H9 (cell line): ENCODE measurements at regions not wholly inside any gene's neighbourhood (a gene's known extent, or its start where the extent isn't known, plus 50 kb on each side); places are given as distances from the start of the nearest gene placed in this dataset.

Source experiments
- DNase-seq: peaks from one replicate; pipeline ENCODE4 v3.0.0-alpha.2; 2017
- H2AFZ ChIP-seq: one replicate; pipeline ENCODE4 v1.6.1; 2013; ENCODE audit warnings: mild to moderate bottlenecking, low read length, control low read depth, moderate library complexity
- H2AK5ac ChIP-seq: 2 replicates; pipeline ENCODE4 v1.6.1; 2013; ENCODE audit warnings: low read length, control low read depth, mixed read lengths; ENCODE audit not compliant: insufficient read length
- H2BK120ac ChIP-seq: one replicate; pipeline ENCODE4 v1.6.1; 2013; ENCODE audit warnings: low read depth, mild to moderate bottlenecking, low read length, control low read depth, inconsistent platforms; ENCODE audit not compliant: poor library complexity, severe bottlenecking
- H2BK12ac ChIP-seq: 2 replicates; pipeline ENCODE4 v1.6.1; 2013; ENCODE audit warnings: low read length, control low read depth, mixed read lengths, low read depth; ENCODE audit not compliant: insufficient read length
- H2BK15ac ChIP-seq: 2 replicates; pipeline ENCODE4 v1.6.1; 2013; ENCODE audit warnings: low read depth, low read length, control low read depth
- H2BK20ac ChIP-seq: one replicate; pipeline ENCODE4 v1.6.1; 2013; ENCODE audit warnings: low read depth, mild to moderate bottlenecking, low read length, control low read depth, inconsistent platforms; ENCODE audit not compliant: poor library complexity, severe bottlenecking
- H2BK5ac ChIP-seq: 2 replicates; pipeline ENCODE4 v1.6.1; 2013; ENCODE audit warnings: low read length, control low read depth, mixed read lengths; ENCODE audit not compliant: insufficient read length
- H3K14ac ChIP-seq: 2 replicates; pipeline ENCODE4 v1.6.1; 2013; ENCODE audit warnings: low read length, control low read depth; ENCODE audit not compliant: insufficient read depth
- H3K18ac ChIP-seq: 2 replicates; pipeline ENCODE4 v1.6.1; 2013; ENCODE audit warnings: low read depth, mild to moderate bottlenecking, mixed read lengths, low read length, control low read depth; ENCODE audit not compliant: insufficient read length
- H3K23ac ChIP-seq: 2 replicates; pipeline ENCODE4 v1.6.1; 2013; ENCODE audit warnings: low read length, control low read depth, mixed read lengths, low read depth; ENCODE audit not compliant: insufficient read length
- H3K23me2 ChIP-seq: 2 replicates; pipeline ENCODE4 v1.6.1; 2013; ENCODE audit warnings: low read depth, mild to moderate bottlenecking, mixed read lengths, low read length, control low read depth; ENCODE audit not compliant: insufficient read length, poor library complexity, severe bottlenecking
- H3K27ac ChIP-seq: 2 replicates; pipeline ENCODE4 v1.5.1; 2013; ENCODE audit warnings: low read length, control low read depth, mixed read lengths, low read depth; ENCODE audit not compliant: insufficient read length
- H3K27me3 ChIP-seq: 2 replicates; pipeline ENCODE4 v1.6.1; 2013; ENCODE audit warnings: low read length, control low read depth, inconsistent platforms; ENCODE audit not compliant: insufficient read depth
- H3K4ac ChIP-seq: 2 replicates; pipeline ENCODE4 v1.6.1; 2013; ENCODE audit warnings: low read depth, mild to moderate bottlenecking, control low read depth, inconsistent platforms, low read length, moderate library complexity
- H3K4me1 ChIP-seq: 2 replicates; pipeline ENCODE4 v1.6.1; 2013; ENCODE audit warnings: low read length, control low read depth, inconsistent platforms; ENCODE audit not compliant: insufficient read depth
- H3K4me2 ChIP-seq: 2 replicates; pipeline ENCODE4 v1.6.1; 2013; ENCODE audit warnings: low read length, control low read depth, mixed read lengths; ENCODE audit not compliant: insufficient read length, insufficient read depth
- H3K56ac ChIP-seq: 2 replicates; pipeline ENCODE4 v1.6.1; 2013; ENCODE audit warnings: low read depth, mild to moderate bottlenecking, mixed read lengths, low read length, control low read depth; ENCODE audit not compliant: insufficient read length
- H3K79me1 ChIP-seq: 2 replicates; pipeline ENCODE4 v1.6.1; 2013; ENCODE audit warnings: low read depth, mild to moderate bottlenecking, moderate library complexity, low read length, control low read depth, inconsistent platforms; ENCODE audit not compliant: insufficient read depth, poor library complexity, severe bottlenecking
- H3K79me2 ChIP-seq: 2 replicates; pipeline ENCODE4 v1.6.1; 2013; ENCODE audit warnings: low read length, control low read depth, inconsistent platforms; ENCODE audit not compliant: insufficient read depth
- H3K9ac ChIP-seq: 2 replicates; pipeline ENCODE4 v1.6.1; 2013; ENCODE audit warnings: low read length, control low read depth, mixed read lengths; ENCODE audit not compliant: insufficient read length; ENCODE audit errors: extremely low read depth
- H3K9me3 ChIP-seq: one replicate; pipeline ENCODE4 v1.6.1; 2013; ENCODE audit warnings: low read depth, low read length, inconsistent platforms; ENCODE audit not compliant: control insufficient read depth
- H3T11ph ChIP-seq: one replicate; pipeline ENCODE4 v1.6.1; 2013; ENCODE audit warnings: mild to moderate bottlenecking, low read length, control low read depth, inconsistent platforms
- H4K20me1 ChIP-seq: one replicate; pipeline ENCODE4 v1.6.1; 2013; ENCODE audit not compliant: control insufficient read depth, insufficient read length, insufficient read depth
- H4K5ac ChIP-seq: 2 replicates; pipeline ENCODE4 v1.6.1; 2013; ENCODE audit warnings: low read depth, mild to moderate bottlenecking, mixed read lengths, low read length, control low read depth; ENCODE audit not compliant: insufficient read length
- H4K8ac ChIP-seq: replicated peaks from 2 replicates; pipeline ENCODE4 v1.6.1; 2013; ENCODE audit warnings: low read length, control low read depth, mixed read lengths, low read depth; ENCODE audit not compliant: insufficient read length
- H4K91ac ChIP-seq: 2 replicates; pipeline ENCODE4 v1.6.1; 2013; ENCODE audit warnings: low read depth, mild to moderate bottlenecking, moderate library complexity, mixed read lengths, low read length, control low read depth; ENCODE audit not compliant: insufficient read length
- H3K27ac Mint-ChIP-seq, 3 experiments: 2 replicates in 2 of 3; 3 replicates in 1 of 3; pipeline ENCODE4 v1.8.0; 2020 to 2021; ENCODE audit warnings: mixed read lengths in 3 of 3, mild to moderate bottlenecking in 1 of 3, moderate library complexity in 1 of 3
- H3K27me3 Mint-ChIP-seq: 2 replicates; pipeline ENCODE4 v1.8.0; 2021; ENCODE audit warnings: low read depth, mild to moderate bottlenecking, moderate library complexity, mixed read lengths
- H3K36me3 Mint-ChIP-seq, 3 experiments: 2 replicates in 2 of 3; 3 replicates in 1 of 3; pipeline ENCODE4 v1.8.0; 2020 to 2021; ENCODE audit warnings: low read depth in 3 of 3, mixed read lengths in 3 of 3; ENCODE audit not compliant: insufficient read depth in 1 of 3
- H3K4me1 Mint-ChIP-seq, 2 experiments: 2 replicates each; pipeline ENCODE4 v1.8.0; 2020; ENCODE audit warnings: mixed read lengths in 2 of 2
- H3K4me3 Mint-ChIP-seq, 2 experiments: 2 replicates in 1 of 2; 3 replicates in 1 of 2; pipeline ENCODE4 v1.8.0; 2020 to 2021; ENCODE audit warnings: mild to moderate bottlenecking in 2 of 2, mixed read lengths in 2 of 2, moderate library complexity in 1 of 2
- H3K9me3 Mint-ChIP-seq, 2 experiments: 2 replicates in 1 of 2; 3 replicates in 1 of 2; pipeline ENCODE4 v1.8.0; 2020; ENCODE audit warnings: mild to moderate bottlenecking in 2 of 2, mixed read lengths in 2 of 2, moderate library complexity in 1 of 2
- CTCF ChIP-seq: fragments of 200-600 bp; sonication (generic); conservative IDR thresholded peaks from 3 replicates; pipeline ENCODE4 v1.8.0; 2021; ENCODE audit warnings: antibody characterized with exemption, mild to moderate bottlenecking
- WGBS: extraction: QIAGEN DNeasy Blood & Tissue Kit; methylation state at CpG from one replicate; pipeline ENCODE4 v1.1.7; 2013; ENCODE audit warnings: missing lambda C conversion rate, low lambda C conversion rate, mixed read lengths; ENCODE audit not compliant: insufficient read length; ENCODE audit errors: extremely low coverage; 5-methylcytosine and 5-hydroxymethylcytosine counted together

- Histone ChIP-seq H3K18ac (no peak overlapping the region), H3K23me2 (no peaks in the 10 kb centered on the region), H3K79me2 (no peaks in the 10 kb centered on the region), H3K14ac (no peak overlapping the region), H2BK120ac (no peak overlapping the region), H3K23ac (no peak overlapping the region), H3K4me2 (no peak overlapping the region), H3K27ac (no peak overlapping the region), H2AFZ (no peak overlapping the region), H4K20me1 (no peaks in the 10 kb centered on the region), H2BK12ac (no peak overlapping the region), H4K5ac (no peak overlapping the region), H4K91ac (no peak overlapping the region), H2BK20ac (no peak overlapping the region), H2BK5ac (no peak overlapping the region), H2BK15ac (no peak overlapping the region), H3K4ac (no peak overlapping the region), H3K9me3 (no peaks in the 10 kb centered on the region), H3K9ac (no peak overlapping the region), H3K56ac (no peak overlapping the region), H3K79me1 (no peaks in the 10 kb centered on the region), H4K8ac (no peak overlapping the region), H2AK5ac (no peak overlapping the region), H3K4me1 (no peaks in the 10 kb centered on the region), H3K27me3 (no peaks in the 10 kb centered on the region), H3T11ph (no peak overlapping the region)
- Mint-ChIP-seq H3K4me3 (no peak overlapping the region), H3K27ac (no peak overlapping the region), H3K4me1 (peaks cover 0 to 2% of the 10 kb centered on the region in 2 experiments; a peak in 2 of 4 replicates), H3K36me3 (no peaks in the 10 kb centered on the region), H3K27me3 (no peaks in the 10 kb centered on the region), H3K9me3 (no peaks in the 10 kb centered on the region)
- TF ChIP-seq CTCF = no peak
- no CpG with 5 or more reads among the region's 4 CpGs for WGBS
- DNase-seq = no peak
These were observed 768.0 kb upstream of the TMPRSS15 start for GRCh38 chr21:19171585-19171984.
